HG03196 (cell line): ENCODE measurements at regions not wholly inside any gene's neighbourhood (a gene's known extent, or its start where the extent isn't known, plus 50 kb on each side); places are given as distances from the start of the nearest gene placed in this dataset.
"Not testable (repeated sequence)": the region's sequence is repeated elsewhere in the genome, so short reads cannot be mapped to it uniquely, and the experiment has no call there.

ENCODE experiments used
- ATAC-seq: cut with Tn5 transposase; IDR thresholded peaks from one replicate; pipeline ENCODE4 v1.9.1; 2021; ENCODE audit not compliant: unreplicated experiment

- ATAC-seq = not testable (repeated sequence)
These were observed 50.8 kb upstream of the GRIN2B start for GRCh38 chr12:14032191-14032590.

GRCh38 chr12:14043776-14044175 is 62.4 kb upstream of the GRIN2B start:
- no peak for ATAC-seq

- ATAC-seq = no peak
These were observed 67.6 kb upstream of the GRIN2B start for GRCh38 chr12:14048941-14049545.

GRCh38 chr12:14057895-14058294 is 76.5 kb upstream of the GRIN2B start:
- ATAC-seq = no peak

- ATAC-seq = no peak
These were observed 77.3 kb upstream of the GRIN2B start for GRCh38 chr12:14058717-14059116.

- no peak for ATAC-seq
These were observed 78.1 kb upstream of the GRIN2B start for GRCh38 chr12:14059548-14059947.

- no peak for ATAC-seq
These were observed 84.2 kb upstream of the GRIN2B start for GRCh38 chr12:14065616-14066015.

GRCh38 chr12:14066021-14066420 is 84.6 kb upstream of the GRIN2B start:
- ATAC-seq = no peak

- ATAC-seq = no peak
These were observed 87.6 kb upstream of the GRIN2B start for GRCh38 chr12:14068961-14069360.

GRCh38 chr12:14071833-14072232 is 90.4 kb upstream of the GRIN2B start:
- no peak for ATAC-seq

- no peak for ATAC-seq
These were observed 91.6 kb upstream of the GRIN2B start for GRCh38 chr12:14072987-14073386.

GRCh38 chr12:14075797-14076393 is 94.5 kb upstream of the GRIN2B start:
- ATAC-seq = no peak

- no peak for ATAC-seq
These were observed 95.1 kb upstream of the GRIN2B start for GRCh38 chr12:14076538-14076937.

GRCh38 chr12:14086838-14087237 is 105.4 kb upstream of the GRIN2B start:
- ATAC-seq = no peak

- ATAC-seq = no peak
These were observed 118.6 kb upstream of the GRIN2B start for GRCh38 chr12:14099994-14100393.

GRCh38 chr12:14101556-14101955 is 120.2 kb upstream of the GRIN2B start:
- ATAC-seq = not testable (repeated sequence)

GRCh38 chr12:14111230-14111865 is 129.9 kb upstream of the GRIN2B start:
- peak; percentile 97 for ATAC-seq

- ATAC-seq = no peak
These were observed 131.6 kb upstream of the GRIN2B start for GRCh38 chr12:14113031-14113430.

- no peak for ATAC-seq
These were observed 145.3 kb upstream of the GRIN2B start for GRCh38 chr12:14126692-14127091.

- ATAC-seq = no peak
These were observed 148.3 kb upstream of the GRIN2B start for GRCh38 chr12:14129611-14130195.

- ATAC-seq = no peak
These were observed 154.6 kb upstream of the GRIN2B start for GRCh38 chr12:14135996-14136395.

- no peak for ATAC-seq
These were observed 157.1 kb upstream of the GRIN2B start for GRCh38 chr12:14138495-14138894.
